ENCODE measurements at regions not wholly inside any gene's neighbourhood (a gene's known extent, or its start where the extent isn't known, plus 50 kb on each side); places are given as distances from the start of the nearest gene placed in this dataset.
A peak's percentile ranks its signal among the peaks of the same experiment; 100 is the strongest.
"Not testable (repeated sequence)": the region's sequence is repeated elsewhere in the genome, so short reads cannot be mapped to it uniquely, and the experiment has no call there.

- H3K36me3 ChIP-seq (ENCODE audit: control insufficient read depth, insufficient read depth, low read length); H3K9ac ChIP-seq (ENCODE audit: low read length); H3K4me3 ChIP-seq (ENCODE audit: low read length); H3K4me1 ChIP-seq (ENCODE audit: control insufficient read depth, insufficient read depth, low read length); H3K27me3 ChIP-seq (ENCODE audit: control insufficient read depth, insufficient read depth, low read length); H3K27ac ChIP-seq (ENCODE audit: low read depth, low read length): not testable (repeated sequence)
Observed at GRCh38 chr20:47983642-47984041, 198.4 kb upstream of the SULF2 start.

- H3K36me3 ChIP-seq (ENCODE audit: control insufficient read depth, insufficient read depth, low read length), result no peaks in the 10 kb centered on the region
- no peaks in the 10 kb centered on the region for H3K27me3 ChIP-seq (ENCODE audit: control insufficient read depth, insufficient read depth, low read length)
- no peak overlapping the region for H3K4me3 ChIP-seq (ENCODE audit: low read length)
- no peak overlapping the region for H3K27ac ChIP-seq (ENCODE audit: low read depth, low read length)
- H3K9ac ChIP-seq (ENCODE audit: low read length), result no peak overlapping the region
- H3K4me1 ChIP-seq (ENCODE audit: control insufficient read depth, insufficient read depth, low read length), result peaks cover 11% of the 10 kb centered on the region
Observed at GRCh38 chr20:47982574-47983360, 197.5 kb upstream of the SULF2 start.

GRCh38 chr20:47981222-47981621 is 195.9 kb upstream of the SULF2 start:
- no peak overlapping the region for H3K9ac ChIP-seq (ENCODE audit: low read length)

GRCh38 chr20:47980336-47981177 is 195.3 kb upstream of the SULF2 start:
- Histone ChIP-seq H3K36me3 (ENCODE audit: control insufficient read depth, insufficient read depth, low read length) (no peaks in the 10 kb centered on the region), H3K27me3 (ENCODE audit: control insufficient read depth, insufficient read depth, low read length) (no peaks in the 10 kb centered on the region), H3K4me3 (ENCODE audit: low read length) (no peak overlapping the region), H3K27ac (ENCODE audit: low read depth, low read length) (no peak overlapping the region), H3K9ac (ENCODE audit: low read length) (no peak overlapping the region), H3K4me1 (ENCODE audit: control insufficient read depth, insufficient read depth, low read length) (peaks cover 15% of the 10 kb centered on the region)

More at GRCh38 chr20:47981222-47981621, 195.9 kb upstream of the SULF2 start:
- Histone ChIP-seq H3K36me3 (ENCODE audit: control insufficient read depth, insufficient read depth, low read length) (no peaks in the 10 kb centered on the region), H3K27ac (ENCODE audit: low read depth, low read length) (no peak overlapping the region), H3K4me3 (ENCODE audit: low read length) (no peak overlapping the region), H3K4me1 (ENCODE audit: control insufficient read depth, insufficient read depth, low read length) (peaks cover 15% of the 10 kb centered on the region), H3K27me3 (ENCODE audit: control insufficient read depth, insufficient read depth, low read length) (no peaks in the 10 kb centered on the region)

- H3K4me3 ChIP-seq (ENCODE audit: low read length); H3K27me3 ChIP-seq (ENCODE audit: control insufficient read depth, insufficient read depth, low read length); H3K36me3 ChIP-seq (ENCODE audit: control insufficient read depth, insufficient read depth, low read length); H3K9ac ChIP-seq (ENCODE audit: low read length): not testable (repeated sequence)
- H3K4me1 ChIP-seq (ENCODE audit: control insufficient read depth, insufficient read depth, low read length), result peaks cover 13% of the 10 kb centered on the region
- peak overlapping the region; percentile 24 for H3K27ac ChIP-seq (ENCODE audit: low read depth, low read length)
Observed at GRCh38 chr20:47979361-47980095, 194.2 kb upstream of the SULF2 start.

- not testable (repeated sequence) for H3K4me3 ChIP-seq (ENCODE audit: low read length); H3K9ac ChIP-seq (ENCODE audit: low read length); H3K36me3 ChIP-seq (ENCODE audit: control insufficient read depth, insufficient read depth, low read length); H3K27me3 ChIP-seq (ENCODE audit: control insufficient read depth, insufficient read depth, low read length)
- Histone ChIP-seq H3K4me1 (ENCODE audit: control insufficient read depth, insufficient read depth, low read length) (peaks cover 13% of the 10 kb centered on the region), H3K27ac (ENCODE audit: low read depth, low read length) (peak overlapping the region; percentile 51)
Observed at GRCh38 chr20:47978428-47979120, 193.3 kb upstream of the SULF2 start.

- peaks cover 13% of the 10 kb centered on the region for H3K4me1 ChIP-seq (ENCODE audit: control insufficient read depth, insufficient read depth, low read length)
- H3K9ac ChIP-seq (ENCODE audit: low read length); H3K27me3 ChIP-seq (ENCODE audit: control insufficient read depth, insufficient read depth, low read length); H3K36me3 ChIP-seq (ENCODE audit: control insufficient read depth, insufficient read depth, low read length); H3K4me3 ChIP-seq (ENCODE audit: low read length): not testable (repeated sequence)
- H3K27ac ChIP-seq (ENCODE audit: low read depth, low read length), result peak overlapping the region; percentile 16
Observed at GRCh38 chr20:47977789-47978252, 192.5 kb upstream of the SULF2 start.

- not testable (repeated sequence) for H3K4me3 ChIP-seq (ENCODE audit: low read length)
Observed at GRCh38 chr20:47977017-47977788, 191.9 kb upstream of the SULF2 start.

GRCh38 chr20:47974234-47974878 is 189.1 kb upstream of the SULF2 start:
- Histone ChIP-seq H3K27ac (ENCODE audit: low read depth, low read length) (no peak overlapping the region), H3K9ac (ENCODE audit: low read length) (no peak overlapping the region), H3K36me3 (ENCODE audit: control insufficient read depth, insufficient read depth, low read length) (no peaks in the 10 kb centered on the region), H3K4me1 (ENCODE audit: control insufficient read depth, insufficient read depth, low read length) (peaks cover 10% of the 10 kb centered on the region), H3K4me3 (ENCODE audit: low read length) (no peak overlapping the region), H3K27me3 (ENCODE audit: control insufficient read depth, insufficient read depth, low read length) (no peaks in the 10 kb centered on the region)

More at GRCh38 chr20:47977017-47977788, 191.9 kb upstream of the SULF2 start:
- H3K4me1 ChIP-seq (ENCODE audit: control insufficient read depth, insufficient read depth, low read length), result peaks cover 13% of the 10 kb centered on the region
- H3K27ac ChIP-seq (ENCODE audit: low read depth, low read length), result peak overlapping the region; percentile 16
- not testable (repeated sequence) for H3K36me3 ChIP-seq (ENCODE audit: control insufficient read depth, insufficient read depth, low read length); H3K9ac ChIP-seq (ENCODE audit: low read length); H3K27me3 ChIP-seq (ENCODE audit: control insufficient read depth, insufficient read depth, low read length)

GRCh38 chr20:47973519-47974233 is 188.4 kb upstream of the SULF2 start:
- H3K27ac ChIP-seq (ENCODE audit: low read depth, low read length), result no peak overlapping the region
- H3K9ac ChIP-seq (ENCODE audit: low read length), result no peak overlapping the region
- no peaks in the 10 kb centered on the region for H3K36me3 ChIP-seq (ENCODE audit: control insufficient read depth, insufficient read depth, low read length)
- peaks cover 6% of the 10 kb centered on the region for H3K4me1 ChIP-seq (ENCODE audit: control insufficient read depth, insufficient read depth, low read length)
- H3K27me3 ChIP-seq (ENCODE audit: control insufficient read depth, insufficient read depth, low read length), result no peaks in the 10 kb centered on the region
- no peak overlapping the region for H3K4me3 ChIP-seq (ENCODE audit: low read length)
